Activated gamma-delta T cell (primary cell): ENCODE measurements at regions not wholly inside any gene's neighbourhood (a gene's known extent, or its start where the extent isn't known, plus 50 kb on each side); places are given as distances from the start of the nearest gene placed in this dataset.
"Not testable (repeated sequence)": the region's sequence is repeated elsewhere in the genome, so short reads cannot be mapped to it uniquely, and the experiment has no call there.

Source experiments
- DNase-seq: peaks from one replicate; lab custom pipeline; 2025; lab: John Stamatoyannopoulos, UW

GRCh38 chr12:123061441-123062205, 81.1 kb downstream of the ARL6IP4 start:
- DNase-seq, result no peak

- DNase-seq, result no peak
Measured at GRCh38 chr12:123059500-123059899, 79.0 kb downstream of the ARL6IP4 start.

GRCh38 chr12:123058980-123059379, 78.5 kb downstream of the ARL6IP4 start:
- no peak for DNase-seq

- no peak for DNase-seq
Measured at GRCh38 chr12:123058481-123058880, 78.0 kb downstream of the ARL6IP4 start.

GRCh38 chr12:123057513-123058265, 77.2 kb downstream of the ARL6IP4 start:
- DNase-seq, result no peak

- DNase-seq, result no peak
Measured at GRCh38 chr12:123056709-123057108, 76.2 kb downstream of the ARL6IP4 start.

- DNase-seq, result no peak
Measured at GRCh38 chr12:123056053-123056452, 75.6 kb downstream of the ARL6IP4 start.

- no peak for DNase-seq
Measured at GRCh38 chr12:123055281-123055766, 74.8 kb downstream of the ARL6IP4 start.

- DNase-seq, result no peak
Measured at GRCh38 chr12:123054371-123054770, 73.9 kb downstream of the ARL6IP4 start.

GRCh38 chr12:123051556-123051955, 71.1 kb downstream of the ARL6IP4 start:
- no peak for DNase-seq

GRCh38 chr12:123050913-123051312, 70.4 kb downstream of the ARL6IP4 start:
- DNase-seq, result no peak

GRCh38 chr12:123050331-123050831, 69.9 kb downstream of the ARL6IP4 start:
- DNase-seq, result no peak

GRCh38 chr12:123049398-123050240, 69.1 kb downstream of the ARL6IP4 start:
- DNase-seq, result no peak

GRCh38 chr12:123047892-123048291, 67.4 kb downstream of the ARL6IP4 start:
- DNase-seq, result not testable (repeated sequence)

GRCh38 chr12:123047289-123047688, 66.8 kb downstream of the ARL6IP4 start:
- DNase-seq, result no peak

GRCh38 chr12:123046431-123046830, 66.0 kb downstream of the ARL6IP4 start:
- no peak for DNase-seq

- DNase-seq, result no peak
Measured at GRCh38 chr12:123045678-123046077, 65.2 kb downstream of the ARL6IP4 start.

- no peak for DNase-seq
Measured at GRCh38 chr12:123044351-123044750, 63.9 kb downstream of the ARL6IP4 start.

- peak; percentile 35 for DNase-seq
Measured at GRCh38 chr12:123043536-123044001, 63.1 kb downstream of the ARL6IP4 start.

GRCh38 chr12:123042833-123043232, 62.4 kb downstream of the ARL6IP4 start:
- no peak for DNase-seq

GRCh38 chr12:123041811-123042655, 61.6 kb downstream of the ARL6IP4 start:
- no peak for DNase-seq
